ENCODE measurements at regions not wholly inside any gene's neighbourhood (a gene's known extent, or its start where the extent isn't known, plus 50 kb on each side); places are given as distances from the start of the nearest gene placed in this dataset.

GRCh38 chr11:131121426-131122333 is 205.4 kb upstream of the SNX19 start:
- no peak for DNase-seq (ENCODE audit: low read depth)

- no peak for DNase-seq (ENCODE audit: low read depth)
These were observed 206.2 kb upstream of the SNX19 start for GRCh38 chr11:131122448-131122847.

GRCh38 chr11:131129474-131129873 is 213.2 kb upstream of the SNX19 start:
- no peak for DNase-seq (ENCODE audit: low read depth)

GRCh38 chr11:131135611-131136010 is 219.3 kb upstream of the SNX19 start:
- DNase-seq (ENCODE audit: low read depth) = no peak

- no peak for DNase-seq (ENCODE audit: low read depth)
These were observed 220.2 kb upstream of the SNX19 start for GRCh38 chr11:131136486-131136885.

GRCh38 chr11:131137046-131137445 is 220.8 kb upstream of the SNX19 start:
- DNase-seq (ENCODE audit: low read depth) = no peak

GRCh38 chr11:131138731-131139130 is 222.5 kb upstream of the SNX19 start:
- DNase-seq (ENCODE audit: low read depth) = no peak

- no peak for DNase-seq (ENCODE audit: low read depth)
These were observed 224.6 kb upstream of the NTM start for GRCh38 chr11:131145791-131146190.

- DNase-seq (ENCODE audit: low read depth) = no peak
These were observed 223.5 kb upstream of the NTM start for GRCh38 chr11:131146827-131147490.

GRCh38 chr11:131154351-131154750 is 216.1 kb upstream of the NTM start:
- no peak for DNase-seq (ENCODE audit: low read depth)

- DNase-seq (ENCODE audit: low read depth) = no peak
These were observed 212.7 kb upstream of the NTM start for GRCh38 chr11:131157678-131158077.

GRCh38 chr11:131160846-131161245 is 209.6 kb upstream of the NTM start:
- no peak for DNase-seq (ENCODE audit: low read depth)

GRCh38 chr11:131163613-131164012 is 206.8 kb upstream of the NTM start:
- no peak for DNase-seq (ENCODE audit: low read depth)

GRCh38 chr11:131165036-131165435 is 205.4 kb upstream of the NTM start:
- DNase-seq (ENCODE audit: low read depth) = no peak

- DNase-seq (ENCODE audit: low read depth) = no peak
These were observed 201.3 kb upstream of the NTM start for GRCh38 chr11:131168839-131169713.

- DNase-seq (ENCODE audit: low read depth) = no peak
These were observed 198.4 kb upstream of the NTM start for GRCh38 chr11:131172011-131172410.

GRCh38 chr11:131178020-131178419 is 192.4 kb upstream of the NTM start:
- DNase-seq (ENCODE audit: low read depth) = no peak

GRCh38 chr11:131178596-131178995 is 191.8 kb upstream of the NTM start:
- no peak for DNase-seq (ENCODE audit: low read depth)

- DNase-seq (ENCODE audit: low read depth) = no peak
These were observed 190.6 kb upstream of the NTM start for GRCh38 chr11:131179836-131180235.

GRCh38 chr11:131185915-131186314 is 184.5 kb upstream of the NTM start:
- no peak for DNase-seq (ENCODE audit: low read depth)

GRCh38 chr11:131186629-131187101 is 183.8 kb upstream of the NTM start:
- DNase-seq (ENCODE audit: low read depth) = peak; percentile 4

- DNase-seq (ENCODE audit: low read depth) = no peak
These were observed 180.0 kb upstream of the NTM start for GRCh38 chr11:131190446-131190845.

Measured in RPMI7951 (cell line).